COLO668 (cell line): ENCODE measurements at regions not wholly inside any gene's neighbourhood (a gene's known extent, or its start where the extent isn't known, plus 50 kb on each side); places are given as distances from the start of the nearest gene placed in this dataset.

Experiments
- DNase-seq: peaks from one replicate; lab custom pipeline; 2025; ENCODE audit not compliant: unreplicated experiment; lab: John Stamatoyannopoulos, UW

GRCh38 chr7:124515106-124515830 lies 250.3 kb downstream of the GPR37 start:
- DNase-seq, result no peak

- no peak for DNase-seq
These were observed 251.1 kb downstream of the GPR37 start for GRCh38 chr7:124514471-124514870.

GRCh38 chr7:124497176-124497575 lies 268.4 kb downstream of the GPR37 start:
- peak; percentile 85 for DNase-seq

- peak; percentile 17 for DNase-seq
These were observed 275.7 kb downstream of the GPR37 start for GRCh38 chr7:124489925-124490324.

GRCh38 chr7:124489082-124489819 lies 276.3 kb downstream of the GPR37 start:
- no peak for DNase-seq

GRCh38 chr7:124482229-124482628 lies 283.4 kb downstream of the GPR37 start:
- DNase-seq, result no peak

GRCh38 chr7:124480821-124481290 lies 284.7 kb downstream of the GPR37 start:
- DNase-seq, result no peak

- no peak for DNase-seq
These were observed 285.4 kb downstream of the GPR37 start for GRCh38 chr7:124480036-124480820.

GRCh38 chr7:124462249-124462648 lies 303.3 kb downstream of the GPR37 start:
- no peak for DNase-seq

GRCh38 chr7:124460555-124460954 lies 305.0 kb downstream of the GPR37 start:
- no peak for DNase-seq

- no peak for DNase-seq
These were observed 305.5 kb downstream of the GPR37 start for GRCh38 chr7:124460056-124460450.

- DNase-seq, result no peak
These were observed 306.2 kb downstream of the GPR37 start for GRCh38 chr7:124459101-124460055.

- DNase-seq, result no peak
These were observed 307.8 kb downstream of the GPR37 start for GRCh38 chr7:124457841-124458240.

GRCh38 chr7:124456286-124456685 lies 309.3 kb downstream of the GPR37 start:
- DNase-seq, result no peak

GRCh38 chr7:124452186-124452585 lies 313.4 kb downstream of the GPR37 start:
- no peak for DNase-seq

- DNase-seq, result no peak
These were observed 315.7 kb downstream of the GPR37 start for GRCh38 chr7:124449896-124450295.

GRCh38 chr7:124444696-124445480 lies 320.7 kb downstream of the GPR37 start:
- no peak for DNase-seq

GRCh38 chr7:124443762-124444161 lies 321.8 kb downstream of the GPR37 start:
- DNase-seq, result no peak

GRCh38 chr7:124440081-124440480 lies 325.5 kb downstream of the GPR37 start:
- no peak for DNase-seq
